ENCODE measurements at regions not wholly inside any gene's neighbourhood (a gene's known extent, or its start where the extent isn't known, plus 50 kb on each side); places are given as distances from the start of the nearest gene placed in this dataset.

DNA sequence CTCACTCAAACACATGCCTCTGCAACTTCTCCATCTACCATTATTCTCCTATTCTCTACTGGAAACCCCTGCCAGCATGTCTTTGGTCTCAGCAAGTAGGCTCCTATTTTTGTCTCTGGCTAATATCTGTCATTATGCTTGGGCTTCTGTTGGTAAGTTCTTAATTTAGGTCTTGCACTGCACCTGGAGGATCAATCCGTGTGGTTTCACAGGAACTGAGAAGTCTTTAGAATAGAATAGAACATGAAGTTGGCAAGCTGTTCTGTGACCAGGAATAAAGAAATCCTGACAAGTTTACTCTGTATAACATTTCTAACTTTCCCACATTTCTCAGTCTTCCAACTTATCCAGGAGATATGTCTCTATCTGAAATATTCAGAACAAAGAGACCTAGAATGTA is 219.5 kb upstream of the GYPC start:
- TF ChIP-seq, protein P1, sequence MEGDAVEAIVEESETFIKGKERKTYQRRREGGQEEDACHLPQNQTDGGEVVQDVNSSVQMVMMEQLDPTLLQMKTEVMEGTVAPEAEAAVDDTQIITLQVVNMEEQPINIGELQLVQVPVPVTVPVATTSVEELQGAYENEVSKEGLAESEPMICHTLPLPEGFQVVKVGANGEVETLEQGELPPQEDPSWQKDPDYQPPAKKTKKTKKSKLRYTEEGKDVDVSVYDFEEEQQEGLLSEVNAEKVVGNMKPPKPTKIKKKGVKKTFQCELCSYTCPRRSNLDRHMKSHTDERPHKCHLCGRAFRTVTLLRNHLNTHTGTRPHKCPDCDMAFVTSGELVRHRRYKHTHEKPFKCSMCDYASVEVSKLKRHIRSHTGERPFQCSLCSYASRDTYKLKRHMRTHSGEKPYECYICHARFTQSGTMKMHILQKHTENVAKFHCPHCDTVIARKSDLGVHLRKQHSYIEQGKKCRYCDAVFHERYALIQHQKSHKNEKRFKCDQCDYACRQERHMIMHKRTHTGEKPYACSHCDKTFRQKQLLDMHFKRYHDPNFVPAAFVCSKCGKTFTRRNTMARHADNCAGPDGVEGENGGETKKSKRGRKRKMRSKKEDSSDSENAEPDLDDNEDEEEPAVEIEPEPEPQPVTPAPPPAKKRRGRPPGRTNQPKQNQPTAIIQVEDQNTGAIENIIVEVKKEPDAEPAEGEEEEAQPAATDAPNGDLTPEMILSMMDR (IDR thresholded peaks at IDR 0.05): no peak
- no peak for TF ChIP-seq POLR2A (IDR thresholded peaks at IDR 0.05)
- no peak for TF ChIP-seq POLR2AphosphoS5 (IDR thresholded peaks at IDR 0.05)
- TF ChIP-seq EP300 (IDR thresholded peaks at IDR 0.05): no peak
